GM12874 (cell line): ENCODE measurements at regions not wholly inside any gene's neighbourhood (a gene's known extent, or its start where the extent isn't known, plus 50 kb on each side); places are given as distances from the start of the nearest gene placed in this dataset.

Experiments used
- CTCF ChIP-seq: IDR thresholded peaks from 2 replicates; pipeline ENCODE4 v1.5.1; 2011; ENCODE audit warnings: low read depth, mild to moderate bottlenecking, control low read depth, low read length, moderate library complexity; ENCODE audit not compliant: insufficient read depth

- TF ChIP-seq CTCF: no peak
Observed at GRCh38 chr9:13648676-13649075, 369.2 kb upstream of the MPDZ start.

- TF ChIP-seq CTCF: no peak
Observed at GRCh38 chr9:13648068-13648467, 368.6 kb upstream of the MPDZ start.

GRCh38 chr9:13646500-13647021 is 367.1 kb upstream of the MPDZ start:
- TF ChIP-seq CTCF: no peak

GRCh38 chr9:13645557-13645956 is 366.1 kb upstream of the MPDZ start:
- no peak for TF ChIP-seq CTCF

- no peak for TF ChIP-seq CTCF
Observed at GRCh38 chr9:13644675-13645074, 365.2 kb upstream of the MPDZ start.

GRCh38 chr9:13642646-13643045 is 363.2 kb upstream of the MPDZ start:
- no peak for TF ChIP-seq CTCF

- TF ChIP-seq CTCF: no peak
Observed at GRCh38 chr9:13629067-13629466, 349.6 kb upstream of the MPDZ start.

GRCh38 chr9:13628526-13628925 is 349.0 kb upstream of the MPDZ start:
- TF ChIP-seq CTCF: no peak
